VCaP (cell line): ENCODE measurements at regions not wholly inside any gene's neighbourhood (a gene's known extent, or its start where the extent isn't known, plus 50 kb on each side); places are given as distances from the start of the nearest gene placed in this dataset.

Experiments used
- H3K27ac ChIP-seq: fragments of 450-650 bp; 2 replicates; pipeline ENCODE4 v1.5.1; 2017
- CTCF ChIP-seq: fragments of 450-650 bp; conservative IDR thresholded peaks from 2 replicates; pipeline ENCODE4 v1.5.1; 2017; ENCODE audit warnings: mild to moderate bottlenecking, moderate library complexity

GRCh38 chr18:44514766-44515165 is 165.9 kb upstream of the SETBP1 start:
- TF ChIP-seq CTCF, result no peak
- no peak overlapping the region for H3K27ac ChIP-seq

GRCh38 chr18:44516450-44516849 is 164.2 kb upstream of the SETBP1 start:
- TF ChIP-seq CTCF, result no peak
- H3K27ac ChIP-seq, result no peak overlapping the region

- no peak for TF ChIP-seq CTCF
- H3K27ac ChIP-seq, result no peak overlapping the region
Measured at GRCh38 chr18:44517136-44517535, 163.6 kb upstream of the SETBP1 start.

GRCh38 chr18:44518091-44518615 is 162.5 kb upstream of the SETBP1 start:
- TF ChIP-seq CTCF, result no peak
- no peak overlapping the region for H3K27ac ChIP-seq

- no peak overlapping the region for H3K27ac ChIP-seq
- no peak for TF ChIP-seq CTCF
Measured at GRCh38 chr18:44518666-44519065, 162.0 kb upstream of the SETBP1 start.

- H3K27ac ChIP-seq, result no peak overlapping the region
- no peak for TF ChIP-seq CTCF
Measured at GRCh38 chr18:44520981-44521667, 159.6 kb upstream of the SETBP1 start.

- no peak for TF ChIP-seq CTCF
- no peak overlapping the region for H3K27ac ChIP-seq
Measured at GRCh38 chr18:44521668-44522022, 159.0 kb upstream of the SETBP1 start.
